ENCODE measurements at regions not wholly inside any gene's neighbourhood (a gene's known extent, or its start where the extent isn't known, plus 50 kb on each side); places are given as distances from the start of the nearest gene placed in this dataset.

DNA sequence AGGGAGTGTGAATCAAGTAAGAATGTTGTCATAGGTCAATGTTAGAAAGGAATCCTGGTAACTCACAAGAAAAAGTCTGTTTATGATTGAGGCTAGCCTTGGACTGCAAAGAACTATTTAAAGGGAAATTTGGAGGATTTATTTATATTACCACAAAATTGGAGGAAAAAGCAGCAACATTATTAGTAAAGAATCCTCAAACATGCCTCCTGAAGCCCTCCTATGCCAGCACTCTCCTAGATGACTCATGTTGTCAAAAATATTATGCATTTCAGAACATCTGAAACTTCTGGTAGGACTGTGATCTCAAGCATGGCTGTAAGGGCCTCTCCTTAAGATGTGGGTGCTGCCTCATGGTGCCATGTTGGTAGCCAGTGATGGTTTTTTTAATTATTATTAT is 628.5 kb downstream of the CHSY3 start:
- TF ChIP-seq EZH2 (IDR thresholded peaks at IDR 0.05) (no peak), FOXP2 (optimal IDR thresholded peaks at IDR 0.05; ENCODE audit: control extremely low read depth, extremely low read length, insufficient read depth) (no peak)
